ENCODE measurements at regions not wholly inside any gene's neighbourhood (a gene's known extent, or its start where the extent isn't known, plus 50 kb on each side); places are given as distances from the start of the nearest gene placed in this dataset.

DNA sequence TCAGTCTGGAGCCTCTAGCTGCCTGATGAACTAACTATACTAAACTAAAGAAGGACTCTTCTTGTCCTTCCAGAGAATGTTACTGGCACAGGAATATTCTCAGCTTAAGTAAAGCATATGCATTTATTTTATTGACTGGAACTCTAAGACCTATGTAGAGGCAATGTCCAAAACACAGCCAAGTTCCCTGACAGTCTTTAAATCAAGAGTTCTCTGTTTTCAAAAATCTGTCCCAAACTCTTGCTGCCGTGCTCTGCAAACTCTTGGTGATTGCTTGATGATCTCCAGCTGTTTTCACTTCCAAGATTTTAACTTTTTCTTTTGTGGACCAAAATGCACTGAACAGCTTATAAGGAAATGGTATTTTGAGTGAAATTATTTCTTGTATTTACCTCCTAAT lies 67.5 kb upstream of the DAAM1 start:
- 3 to 6% (median 6%) methylated on average over 1 of the region's 1 CpG for WGBS, 3 donors
- Histone ChIP-seq H3K4me1 (ENCODE audit: insufficient read depth) (no peaks in the 10 kb centered on the region), H3K36me3 (no peaks in the 10 kb centered on the region), H3K27me3 (no peaks in the 10 kb centered on the region), H3K4me3 (no peak overlapping the region), H3K27ac (no peak overlapping the region), H3K9me3 (no peaks in the 10 kb centered on the region)
- intact Hi-C loops (cut with DNase I), result loop anchor here in 1 of 4 donors (5.0 kb wide), 1 partner anchor 619 kb away; no protein-coding TSS in a partner anchor
- no peak for TF ChIP-seq EP300 (IDR thresholded peaks at IDR 0.05)
- no peak for TF ChIP-seq POLR2A (IDR thresholded peaks at IDR 0.05)
- TF ChIP-seq, protein P1, sequence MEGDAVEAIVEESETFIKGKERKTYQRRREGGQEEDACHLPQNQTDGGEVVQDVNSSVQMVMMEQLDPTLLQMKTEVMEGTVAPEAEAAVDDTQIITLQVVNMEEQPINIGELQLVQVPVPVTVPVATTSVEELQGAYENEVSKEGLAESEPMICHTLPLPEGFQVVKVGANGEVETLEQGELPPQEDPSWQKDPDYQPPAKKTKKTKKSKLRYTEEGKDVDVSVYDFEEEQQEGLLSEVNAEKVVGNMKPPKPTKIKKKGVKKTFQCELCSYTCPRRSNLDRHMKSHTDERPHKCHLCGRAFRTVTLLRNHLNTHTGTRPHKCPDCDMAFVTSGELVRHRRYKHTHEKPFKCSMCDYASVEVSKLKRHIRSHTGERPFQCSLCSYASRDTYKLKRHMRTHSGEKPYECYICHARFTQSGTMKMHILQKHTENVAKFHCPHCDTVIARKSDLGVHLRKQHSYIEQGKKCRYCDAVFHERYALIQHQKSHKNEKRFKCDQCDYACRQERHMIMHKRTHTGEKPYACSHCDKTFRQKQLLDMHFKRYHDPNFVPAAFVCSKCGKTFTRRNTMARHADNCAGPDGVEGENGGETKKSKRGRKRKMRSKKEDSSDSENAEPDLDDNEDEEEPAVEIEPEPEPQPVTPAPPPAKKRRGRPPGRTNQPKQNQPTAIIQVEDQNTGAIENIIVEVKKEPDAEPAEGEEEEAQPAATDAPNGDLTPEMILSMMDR (IDR thresholded peaks at IDR 0.05), result no peak
- DNase-seq, result no peak

DNA sequence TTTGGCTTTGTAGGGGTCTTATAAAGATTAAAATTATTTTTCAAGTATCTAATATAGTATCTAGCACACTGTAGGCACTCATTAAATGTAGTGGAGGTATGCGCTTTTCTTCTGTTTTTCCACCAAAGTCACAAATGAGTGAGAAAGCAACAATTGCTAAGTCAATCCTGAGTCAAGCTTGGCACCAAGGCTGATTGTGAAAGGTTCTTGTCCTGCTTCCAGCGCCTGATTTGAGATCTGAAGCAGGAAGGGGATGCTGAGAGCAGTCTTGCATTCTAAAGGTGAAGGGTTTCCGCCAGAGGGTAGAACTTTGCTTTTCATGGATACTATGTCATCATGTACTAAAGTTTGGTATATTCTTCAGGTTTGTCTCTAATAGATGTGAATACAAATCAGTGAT lies 64.9 kb upstream of the DAAM1 start:
- no peak for DNase-seq
- no peaks in the 10 kb centered on the region for H3K27me3 ChIP-seq
- H3K9me3 ChIP-seq, result no peaks in the 10 kb centered on the region
- H3K4me3 ChIP-seq, result no peak overlapping the region
- intact Hi-C loops (cut with DNase I), result loop anchor here in 1 of 4 donors (5.0 kb wide), 1 partner anchor 621 kb away; no protein-coding TSS in a partner anchor
- no peaks in the 10 kb centered on the region for H3K4me1 ChIP-seq (ENCODE audit: insufficient read depth)
- no peak overlapping the region for H3K27ac ChIP-seq
- no peaks in the 10 kb centered on the region for H3K36me3 ChIP-seq
- TF ChIP-seq, protein P1 (IDR thresholded peaks at IDR 0.05), result no peak
- TF ChIP-seq EP300 (IDR thresholded peaks at IDR 0.05) (no peak), POLR2A (IDR thresholded peaks at IDR 0.05) (no peak)
- 86 to 93% (median 87%) methylated on average over 3 of the region's 3 CpGs for WGBS, 3 donors

DNA sequence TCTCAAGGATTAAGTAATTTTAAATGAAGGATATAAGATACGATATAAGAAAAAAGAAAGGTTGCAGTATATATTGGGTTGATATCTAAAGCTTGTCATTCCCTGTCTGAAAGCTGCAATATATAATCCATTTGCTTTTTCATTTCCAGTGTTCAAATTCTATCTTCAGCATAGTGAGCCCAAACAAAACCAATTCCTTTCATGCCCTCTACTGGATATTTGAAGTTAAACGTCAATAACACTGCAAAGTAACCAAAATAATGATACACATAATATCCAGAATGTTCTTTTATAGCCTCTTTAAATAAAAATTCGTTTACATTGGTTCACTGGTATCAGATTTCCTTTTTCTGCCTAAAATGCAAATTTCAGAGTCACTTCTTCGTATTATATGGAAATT lies 64.5 kb upstream of the DAAM1 start:
- H3K4me1 ChIP-seq (ENCODE audit: insufficient read depth), result no peaks in the 10 kb centered on the region
- H3K27me3 ChIP-seq, result no peaks in the 10 kb centered on the region
- H3K27ac ChIP-seq, result no peak overlapping the region
- no peaks in the 10 kb centered on the region for H3K9me3 ChIP-seq
- intact Hi-C loops (cut with DNase I), result loop anchor here in 1 of 4 donors (5.0 kb wide), 1 partner anchor 622 kb away; no protein-coding TSS in a partner anchor
- TF ChIP-seq POLR2A (IDR thresholded peaks at IDR 0.05) (no peak), EP300 (IDR thresholded peaks at IDR 0.05) (no peak)
- TF ChIP-seq, protein P1 (IDR thresholded peaks at IDR 0.05), result no peak
- DNase-seq, result no peak
- H3K36me3 ChIP-seq, result no peaks in the 10 kb centered on the region
- no peak overlapping the region for H3K4me3 ChIP-seq
- WGBS, 3 donors, result 15 to 28% (median 22%) methylated on average over 4 of the region's 4 CpGs

DNA sequence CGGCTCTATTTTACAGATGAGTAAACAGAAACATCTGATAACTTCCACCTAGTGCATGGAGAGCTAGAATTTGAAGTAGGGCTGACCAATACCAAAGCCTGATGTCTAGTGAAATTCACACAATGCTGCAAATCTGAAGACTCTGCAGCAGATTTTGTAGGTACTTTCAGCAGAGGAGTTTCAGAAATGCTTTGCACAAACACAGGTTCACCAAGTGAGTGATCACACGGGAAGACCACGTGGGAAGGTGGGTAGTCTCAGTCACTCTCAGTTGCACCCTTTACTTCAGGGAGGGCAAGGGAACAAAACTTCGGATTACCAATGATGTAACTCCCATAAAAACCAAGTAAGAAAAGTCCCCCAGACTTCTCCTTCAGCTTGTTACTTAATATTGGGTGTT lies 63.3 kb upstream of the DAAM1 start:
- no peaks in the 10 kb centered on the region for H3K9me3 ChIP-seq
- H3K4me3 ChIP-seq, result no peak overlapping the region
- H3K27ac ChIP-seq, result no peak overlapping the region
- no peaks in the 10 kb centered on the region for H3K27me3 ChIP-seq
- H3K36me3 ChIP-seq, result no peaks in the 10 kb centered on the region
- no peak for TF ChIP-seq EP300 (IDR thresholded peaks at IDR 0.05)
- TF ChIP-seq, protein P1 (IDR thresholded peaks at IDR 0.05), result no peak
- no peak for TF ChIP-seq POLR2A (IDR thresholded peaks at IDR 0.05)
- no peaks in the 10 kb centered on the region for H3K4me1 ChIP-seq (ENCODE audit: insufficient read depth)
- 68 to 73% (median 70%) methylated on average over 4 of the region's 4 CpGs for WGBS, 3 donors
- intact Hi-C loops (cut with DNase I), result loop anchor here in 3 of 4 donors (5.0 kb wide), 2 partner anchors 317 to 322 kb away; no protein-coding TSS in a partner anchor
- DNase-seq, result no peak
